ENCODE measurements at regions not wholly inside any gene's neighbourhood (a gene's known extent, or its start where the extent isn't known, plus 50 kb on each side); places are given as distances from the start of the nearest gene placed in this dataset.

DNA sequence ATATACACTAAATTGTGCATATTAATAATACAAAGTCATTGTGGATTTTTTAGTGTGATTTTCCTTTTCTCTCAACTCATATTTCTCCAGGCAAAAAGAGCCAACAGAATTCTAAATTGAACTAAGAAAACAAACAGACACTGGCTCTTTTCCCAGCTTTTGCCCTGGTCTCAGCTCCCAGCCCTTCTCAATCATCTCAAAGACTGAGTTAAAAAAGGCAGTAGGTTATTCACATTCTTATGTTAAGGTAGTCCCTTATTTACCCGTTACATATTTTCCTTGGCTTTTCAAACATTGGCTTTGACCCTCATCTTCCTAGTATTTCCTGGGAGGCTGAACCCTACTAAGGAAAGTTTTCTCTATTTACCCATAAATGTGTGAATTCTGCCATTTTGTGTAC is 753.6 kb downstream of the LIG4 start:
- TF ChIP-seq POLR2A (IDR thresholded peaks at IDR 0.05) (no peak), CTCF (IDR thresholded peaks at IDR 0.05) (no peak), POLR2AphosphoS5 (IDR thresholded peaks at IDR 0.05) (no peak), EP300 (IDR thresholded peaks at IDR 0.05) (no peak)
